ENCODE measurements at regions not wholly inside any gene's neighbourhood (a gene's known extent, or its start where the extent isn't known, plus 50 kb on each side); places are given as distances from the start of the nearest gene placed in this dataset.

GRCh38 chr3:43893727-43894126 lies 203.0 kb downstream of the ABHD5 start:
- WGBS, 2 donors = 2 to 8% methylated on average over 12 to 14 of the region's 14 CpGs
- no peak for DNase-seq
- H3K9me3 ChIP-seq = no peaks in the 10 kb centered on the region
- H3K4me1 ChIP-seq = peaks cover 5 to 28% (median 6%) of the 10 kb centered on the region in 3 donors
- peak overlapping the region in 1 of 4 donors; percentile 44 for H3K27ac ChIP-seq
- peaks cover 0 to 50% (median 0%) of the 10 kb centered on the region in 4 donors for H3K27me3 ChIP-seq
- H3K36me3 ChIP-seq = no peaks in the 10 kb centered on the region
- intact Hi-C loops (cut with DNase I) = no loop called here
- H3K4me3 ChIP-seq = peak overlapping the region; percentile 23 to 67 (median 43)
- TF ChIP-seq CTCF (IDR thresholded peaks at IDR 0.05) (no peak), POLR2A (IDR thresholded peaks at IDR 0.05) (no peak)

- peak overlapping the region in 1 of 4 donors; percentile 44 for H3K27ac ChIP-seq
- no peaks in the 10 kb centered on the region for H3K36me3 ChIP-seq
- WGBS, 2 donors = 19 to 27% methylated on average over 18 to 28 of the region's 63 CpGs
- peak overlapping the region; percentile 23 to 67 (median 43) for H3K4me3 ChIP-seq
- H3K27me3 ChIP-seq = peaks cover 0 to 53% (median 0%) of the 10 kb centered on the region in 4 donors
- intact Hi-C loops (cut with DNase I) = no loop called here
- H3K4me1 ChIP-seq = peaks cover 5 to 28% (median 6%) of the 10 kb centered on the region in 3 donors
- no peaks in the 10 kb centered on the region for H3K9me3 ChIP-seq
- TF ChIP-seq CTCF (IDR thresholded peaks at IDR 0.05) (no peak), POLR2A (IDR thresholded peaks at IDR 0.05) (no peak)
- DNase-seq = no peak
These were observed 203.7 kb downstream of the ABHD5 start for GRCh38 chr3:43894176-43895049.

- peaks cover 0 to 48% (median 0%) of the 10 kb centered on the region in 4 donors for H3K27me3 ChIP-seq
- intact Hi-C loops (cut with DNase I) = no loop called here
- H3K4me1 ChIP-seq = peaks cover 5 to 28% (median 6%) of the 10 kb centered on the region in 3 donors
- H3K36me3 ChIP-seq = no peaks in the 10 kb centered on the region
- WGBS, 2 donors = 39 to 56% methylated on average over 4 of the region's 4 CpGs
- no peak for DNase-seq
- no peak overlapping the region for H3K27ac ChIP-seq
- TF ChIP-seq POLR2A (IDR thresholded peaks at IDR 0.05) = no peak
- TF ChIP-seq CTCF (IDR thresholded peaks at IDR 0.05) = no peak
- H3K9me3 ChIP-seq = no peaks in the 10 kb centered on the region
- H3K4me3 ChIP-seq = no peak overlapping the region
These were observed 204.8 kb downstream of the ABHD5 start for GRCh38 chr3:43895573-43895972.

DNA sequence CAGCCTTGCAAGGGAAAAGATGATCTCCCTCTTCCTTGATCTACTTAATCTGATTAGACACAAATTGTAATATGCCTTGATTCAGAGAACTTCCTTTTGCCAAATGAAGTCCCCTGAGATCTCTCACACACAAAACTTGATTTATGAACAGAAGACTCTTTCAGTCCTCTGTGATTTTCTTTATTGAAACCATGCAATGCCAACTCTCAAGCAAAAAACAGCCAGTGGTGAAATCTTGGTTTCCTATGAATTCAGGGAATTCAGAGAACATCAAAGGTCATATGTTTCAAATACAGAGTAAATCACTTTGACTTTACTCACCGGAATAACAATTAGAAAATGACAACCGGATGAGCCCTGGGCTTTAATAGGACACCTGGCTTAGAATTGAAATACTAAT lies 211.7 kb downstream of the ABHD5 start:
- DNase-seq = no peak
- Histone ChIP-seq H3K36me3 (no peaks in the 10 kb centered on the region), H3K4me1 (no peaks in the 10 kb centered on the region), H3K27ac (no peak overlapping the region), H3K9me3 (no peaks in the 10 kb centered on the region), H3K27me3 (peaks cover 0 to 15% (median 0%) of the 10 kb centered on the region in 4 donors), H3K4me3 (no peak overlapping the region)
- intact Hi-C loops (cut with DNase I) = no loop called here
- TF ChIP-seq POLR2A (IDR thresholded peaks at IDR 0.05) = no peak
- no peak for TF ChIP-seq CTCF (IDR thresholded peaks at IDR 0.05)
- WGBS, 2 donors = 86 to 92% methylated on average over 2 of the region's 2 CpGs

- intact Hi-C loops (cut with DNase I) = no loop called here
These were observed 214.4 kb downstream of the ABHD5 start for GRCh38 chr3:43905157-43905556.

More at GRCh38 chr3:43905157-43905556, 214.4 kb downstream of the ABHD5 start:
- no peaks in the 10 kb centered on the region for H3K36me3 ChIP-seq
- H3K4me3 ChIP-seq = no peak overlapping the region
- 94 to 100% methylated on average over 1 of the region's 1 CpG for WGBS, 2 donors
- DNase-seq = no peak
- H3K27me3 ChIP-seq = peaks cover 0 to 6% (median 0%) of the 10 kb centered on the region in 4 donors
- H3K9me3 ChIP-seq = no peaks in the 10 kb centered on the region
- TF ChIP-seq CTCF (IDR thresholded peaks at IDR 0.05) = no peak
- no peak for TF ChIP-seq POLR2A (IDR thresholded peaks at IDR 0.05)
- H3K4me1 ChIP-seq = no peaks in the 10 kb centered on the region
- H3K27ac ChIP-seq = no peak overlapping the region
